OCI-LY3 (cell line): ENCODE measurements at regions not wholly inside any gene's neighbourhood (a gene's known extent, or its start where the extent isn't known, plus 50 kb on each side); places are given as distances from the start of the nearest gene placed in this dataset.

Experiments
- EZH2phosphoT487 ChIP-seq: fragments of 200-600 bp; shearing (Covaris generic); IDR thresholded peaks from 2 replicates; pipeline ENCODE4 v1.6.1; 2018; ENCODE audit warnings: antibody characterized with exemption, mixed run types, low read depth
- TF ChIP-seq, protein P1 (sequence below): fragments of 200-600, 300-600 bp; sonication (generic); IDR thresholded peaks from 2 replicates; pipeline ENCODE4 v1.5.1; 2014; ENCODE audit warnings: antibody characterized with exemption, low read length, low read depth

DNA sequence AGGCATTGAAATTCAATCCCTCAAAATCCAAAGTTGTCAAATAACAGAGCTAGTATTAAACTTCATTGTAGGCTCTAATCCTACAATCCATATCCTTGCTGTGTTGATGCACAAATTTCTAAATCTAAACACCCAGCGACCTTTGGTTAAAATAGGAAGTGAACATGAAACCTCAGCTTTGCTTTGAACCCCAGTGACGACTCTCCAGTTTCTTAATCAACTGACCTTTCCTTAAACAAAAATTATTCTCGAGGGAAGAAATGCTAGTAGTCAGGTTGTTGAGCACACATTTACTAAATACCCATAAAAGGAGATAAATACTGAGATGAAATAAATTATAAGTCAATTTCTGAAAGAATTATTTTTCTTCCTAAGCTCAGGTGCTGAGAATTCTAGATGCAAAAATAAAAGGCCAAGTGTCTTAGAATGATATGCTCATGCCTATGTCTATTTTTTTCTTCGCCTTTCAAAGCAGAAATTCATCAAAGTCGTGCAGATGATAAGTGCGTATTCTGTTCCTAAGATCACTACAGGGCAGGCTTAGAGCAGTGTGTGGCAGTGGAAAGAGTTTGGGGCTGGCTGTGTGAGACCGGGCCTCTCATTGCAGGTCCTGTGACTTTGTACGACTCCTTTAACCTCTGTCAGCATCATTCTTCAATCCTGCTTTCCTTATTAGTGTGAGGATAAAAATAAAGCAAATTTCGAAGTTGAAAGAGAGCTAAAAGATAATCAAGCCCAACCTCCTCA, 208.7 kb downstream of the PRL start:
- TF ChIP-seq, protein P1, sequence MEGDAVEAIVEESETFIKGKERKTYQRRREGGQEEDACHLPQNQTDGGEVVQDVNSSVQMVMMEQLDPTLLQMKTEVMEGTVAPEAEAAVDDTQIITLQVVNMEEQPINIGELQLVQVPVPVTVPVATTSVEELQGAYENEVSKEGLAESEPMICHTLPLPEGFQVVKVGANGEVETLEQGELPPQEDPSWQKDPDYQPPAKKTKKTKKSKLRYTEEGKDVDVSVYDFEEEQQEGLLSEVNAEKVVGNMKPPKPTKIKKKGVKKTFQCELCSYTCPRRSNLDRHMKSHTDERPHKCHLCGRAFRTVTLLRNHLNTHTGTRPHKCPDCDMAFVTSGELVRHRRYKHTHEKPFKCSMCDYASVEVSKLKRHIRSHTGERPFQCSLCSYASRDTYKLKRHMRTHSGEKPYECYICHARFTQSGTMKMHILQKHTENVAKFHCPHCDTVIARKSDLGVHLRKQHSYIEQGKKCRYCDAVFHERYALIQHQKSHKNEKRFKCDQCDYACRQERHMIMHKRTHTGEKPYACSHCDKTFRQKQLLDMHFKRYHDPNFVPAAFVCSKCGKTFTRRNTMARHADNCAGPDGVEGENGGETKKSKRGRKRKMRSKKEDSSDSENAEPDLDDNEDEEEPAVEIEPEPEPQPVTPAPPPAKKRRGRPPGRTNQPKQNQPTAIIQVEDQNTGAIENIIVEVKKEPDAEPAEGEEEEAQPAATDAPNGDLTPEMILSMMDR: no peak
- TF ChIP-seq EZH2phosphoT487: no peak
